GM12872 (cell line): ENCODE measurements at regions not wholly inside any gene's neighbourhood (a gene's known extent, or its start where the extent isn't known, plus 50 kb on each side); places are given as distances from the start of the nearest gene placed in this dataset.

Experiments used
- CTCF ChIP-seq: IDR thresholded peaks from 3 replicates; pipeline ENCODE4 v1.5.1; 2011; ENCODE audit warnings: low read depth, mild to moderate bottlenecking, low read length, moderate library complexity; ENCODE audit not compliant: insufficient read depth

- TF ChIP-seq CTCF = no peak
Observed at GRCh38 chr13:24076109-24076508, 84.4 kb upstream of the SPATA13 start.

GRCh38 chr13:24076636-24077035, 83.9 kb upstream of the SPATA13 start:
- TF ChIP-seq CTCF = no peak

GRCh38 chr13:24080134-24080533, 80.4 kb upstream of the SPATA13 start:
- no peak for TF ChIP-seq CTCF

GRCh38 chr13:24081387-24081786, 79.1 kb upstream of the SPATA13 start:
- TF ChIP-seq CTCF = no peak

- no peak for TF ChIP-seq CTCF
Observed at GRCh38 chr13:24083141-24083540, 77.4 kb upstream of the SPATA13 start.

- no peak for TF ChIP-seq CTCF
Observed at GRCh38 chr13:24083722-24084421, 76.6 kb upstream of the SPATA13 start.

- no peak for TF ChIP-seq CTCF
Observed at GRCh38 chr13:24085662-24086061, 74.9 kb upstream of the SPATA13 start.
